ENCODE measurements at regions not wholly inside any gene's neighbourhood (a gene's known extent, or its start where the extent isn't known, plus 50 kb on each side); places are given as distances from the start of the nearest gene placed in this dataset.

DNA sequence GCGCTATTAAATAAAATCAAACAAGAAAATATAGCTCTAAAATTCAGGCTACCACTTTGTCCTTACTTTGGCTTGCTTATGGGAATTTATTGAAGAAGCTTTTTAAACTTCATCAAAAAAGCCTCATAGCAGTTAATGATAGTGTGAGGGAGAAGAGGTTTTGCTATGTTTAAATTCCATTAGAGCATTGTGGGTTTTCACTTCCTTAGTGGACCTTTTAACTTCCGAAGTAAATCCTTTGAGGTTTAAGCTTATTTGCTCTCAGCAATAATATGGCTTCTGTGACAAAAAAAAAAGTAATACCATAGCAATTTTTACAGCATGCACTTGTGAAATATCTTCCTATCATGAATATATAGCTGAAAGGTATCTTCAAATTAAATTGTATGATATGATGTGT, 120.2 kb upstream of the NDST4 start:
- TF ChIP-seq FOSL2 (IDR thresholded peaks at IDR 0.05; ENCODE audit: borderline replicate concordance, low read depth) (no peak), FOXM1 (IDR thresholded peaks at IDR 0.05; ENCODE audit: low read depth) (no peak), POLR2AphosphoS5 (IDR thresholded peaks at IDR 0.05; ENCODE audit: low read depth, low read length) (no peak), GATA2 (CRISPR knock-in tag; IDR thresholded peaks at IDR 0.05) (no peak), CHD2 (IDR thresholded peaks at IDR 0.05; ENCODE audit: low read length, partially characterized antibody) (no peak), SIN3A (IDR thresholded peaks at IDR 0.05; ENCODE audit: borderline replicate concordance, low read depth, low read length) (no peak), TAF1 (IDR thresholded peaks at IDR 0.05; ENCODE audit: borderline replicate concordance, low read depth, low read length) (no peak), TEAD4 (IDR thresholded peaks at IDR 0.05; ENCODE audit: borderline replicate concordance, insufficient read depth) (no peak), NRF1 (IDR thresholded peaks at IDR 0.05; ENCODE audit: low read depth, low read length) (no peak), ELF1 (IDR thresholded peaks at IDR 0.05) (no peak), EP300 (IDR thresholded peaks at IDR 0.05; ENCODE audit: borderline replicate concordance in 1 of 2, low read depth in 1 of 2, low read length in 1 of 2) (no peak), EZH2phosphoT487 (IDR thresholded peaks at IDR 0.05; ENCODE audit: borderline replicate concordance, low read depth) (no peak), RCOR1 (IDR thresholded peaks at IDR 0.05; ENCODE audit: low read length) (no peak), RFX5 (IDR thresholded peaks at IDR 0.05; ENCODE audit: low read length) (no peak), RXRA (IDR thresholded peaks at IDR 0.05; ENCODE audit: borderline replicate concordance, low read depth) (no peak), YY1 (IDR thresholded peaks at IDR 0.05; ENCODE audit: low read depth) (no peak)
- TF ChIP-seq, protein P1, sequence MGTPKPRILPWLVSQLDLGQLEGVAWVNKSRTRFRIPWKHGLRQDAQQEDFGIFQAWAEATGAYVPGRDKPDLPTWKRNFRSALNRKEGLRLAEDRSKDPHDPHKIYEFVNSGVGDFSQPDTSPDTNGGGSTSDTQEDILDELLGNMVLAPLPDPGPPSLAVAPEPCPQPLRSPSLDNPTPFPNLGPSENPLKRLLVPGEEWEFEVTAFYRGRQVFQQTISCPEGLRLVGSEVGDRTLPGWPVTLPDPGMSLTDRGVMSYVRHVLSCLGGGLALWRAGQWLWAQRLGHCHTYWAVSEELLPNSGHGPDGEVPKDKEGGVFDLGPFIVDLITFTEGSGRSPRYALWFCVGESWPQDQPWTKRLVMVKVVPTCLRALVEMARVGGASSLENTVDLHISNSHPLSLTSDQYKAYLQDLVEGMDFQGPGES (IDR thresholded peaks at IDR 0.05; ENCODE audit: low read depth, low read length), result no peak
- TF ChIP-seq, protein P2, sequence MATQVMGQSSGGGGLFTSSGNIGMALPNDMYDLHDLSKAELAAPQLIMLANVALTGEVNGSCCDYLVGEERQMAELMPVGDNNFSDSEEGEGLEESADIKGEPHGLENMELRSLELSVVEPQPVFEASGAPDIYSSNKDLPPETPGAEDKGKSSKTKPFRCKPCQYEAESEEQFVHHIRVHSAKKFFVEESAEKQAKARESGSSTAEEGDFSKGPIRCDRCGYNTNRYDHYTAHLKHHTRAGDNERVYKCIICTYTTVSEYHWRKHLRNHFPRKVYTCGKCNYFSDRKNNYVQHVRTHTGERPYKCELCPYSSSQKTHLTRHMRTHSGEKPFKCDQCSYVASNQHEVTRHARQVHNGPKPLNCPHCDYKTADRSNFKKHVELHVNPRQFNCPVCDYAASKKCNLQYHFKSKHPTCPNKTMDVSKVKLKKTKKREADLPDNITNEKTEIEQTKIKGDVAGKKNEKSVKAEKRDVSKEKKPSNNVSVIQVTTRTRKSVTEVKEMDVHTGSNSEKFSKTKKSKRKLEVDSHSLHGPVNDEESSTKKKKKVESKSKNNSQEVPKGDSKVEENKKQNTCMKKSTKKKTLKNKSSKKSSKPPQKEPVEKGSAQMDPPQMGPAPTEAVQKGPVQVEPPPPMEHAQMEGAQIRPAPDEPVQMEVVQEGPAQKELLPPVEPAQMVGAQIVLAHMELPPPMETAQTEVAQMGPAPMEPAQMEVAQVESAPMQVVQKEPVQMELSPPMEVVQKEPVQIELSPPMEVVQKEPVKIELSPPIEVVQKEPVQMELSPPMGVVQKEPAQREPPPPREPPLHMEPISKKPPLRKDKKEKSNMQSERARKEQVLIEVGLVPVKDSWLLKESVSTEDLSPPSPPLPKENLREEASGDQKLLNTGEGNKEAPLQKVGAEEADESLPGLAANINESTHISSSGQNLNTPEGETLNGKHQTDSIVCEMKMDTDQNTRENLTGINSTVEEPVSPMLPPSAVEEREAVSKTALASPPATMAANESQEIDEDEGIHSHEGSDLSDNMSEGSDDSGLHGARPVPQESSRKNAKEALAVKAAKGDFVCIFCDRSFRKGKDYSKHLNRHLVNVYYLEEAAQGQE (IDR thresholded peaks at IDR 0.05; ENCODE audit: low read depth, low read length), result no peak
- TF ChIP-seq, protein P3, sequence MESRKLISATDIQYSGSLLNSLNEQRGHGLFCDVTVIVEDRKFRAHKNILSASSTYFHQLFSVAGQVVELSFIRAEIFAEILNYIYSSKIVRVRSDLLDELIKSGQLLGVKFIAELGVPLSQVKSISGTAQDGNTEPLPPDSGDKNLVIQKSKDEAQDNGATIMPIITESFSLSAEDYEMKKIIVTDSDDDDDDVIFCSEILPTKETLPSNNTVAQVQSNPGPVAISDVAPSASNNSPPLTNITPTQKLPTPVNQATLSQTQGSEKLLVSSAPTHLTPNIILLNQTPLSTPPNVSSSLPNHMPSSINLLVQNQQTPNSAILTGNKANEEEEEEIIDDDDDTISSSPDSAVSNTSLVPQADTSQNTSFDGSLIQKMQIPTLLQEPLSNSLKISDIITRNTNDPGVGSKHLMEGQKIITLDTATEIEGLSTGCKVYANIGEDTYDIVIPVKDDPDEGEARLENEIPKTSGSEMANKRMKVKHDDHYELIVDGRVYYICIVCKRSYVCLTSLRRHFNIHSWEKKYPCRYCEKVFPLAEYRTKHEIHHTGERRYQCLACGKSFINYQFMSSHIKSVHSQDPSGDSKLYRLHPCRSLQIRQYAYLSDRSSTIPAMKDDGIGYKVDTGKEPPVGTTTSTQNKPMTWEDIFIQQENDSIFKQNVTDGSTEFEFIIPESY (IDR thresholded peaks at IDR 0.05; ENCODE audit: borderline replicate concordance, low read depth), result no peak
- WGBS (ENCODE audit: low lambda C conversion rate), result 79% methylated on average over 2 of the region's 2 CpGs
- Histone ChIP-seq H3K27me3 (ENCODE audit: insufficient read depth) (no peaks in the 10 kb centered on the region), H3F3A (replicated peaks; ENCODE audit: insufficient read depth) (no peaks in the 10 kb centered on the region), H3K4me2 (no peak overlapping the region), H4K20me1 (ENCODE audit: insufficient read depth) (no peaks in the 10 kb centered on the region), H3K79me2 (ENCODE audit: insufficient read depth) (no peaks in the 10 kb centered on the region), H3K9me2 (no peaks in the 10 kb centered on the region), H3K4me1 (ENCODE audit: control insufficient read depth in 1 of 2, insufficient read depth in 2 of 2, low read depth in 1 of 2, low read length in 1 of 2) (peaks cover 0 to 5% of the 10 kb centered on the region in 2 experiments; a peak in 1 of 4 replicates), H3K9me3 (no peaks in the 10 kb centered on the region), H3K9ac (no peak overlapping the region), H3K4me3 (ENCODE audit: low read depth in 2 of 2, low read length in 1 of 2) (no peak overlapping the region), H2AFZ (ENCODE audit: low read depth) (no peak overlapping the region), H3K27ac (ENCODE audit: low read depth in 2 of 2, low read length in 1 of 2) (no peak overlapping the region), H3K36me3 (replicated peaks in 1 of 2; ENCODE audit: control insufficient read depth in 1 of 2, insufficient read depth in 2 of 2, low read length in 1 of 2) (no peaks in the 10 kb centered on the region)
- ChIA-PET CTCF (interaction anchor here (0.6 to 2.6 kb wide), 8 partner anchors 10 to 806 kb away, joined by 3 to 16 read pairs (median 4); no protein-coding TSS in a partner anchor), POLR2A (no interaction called here)
- DNase-seq, result no peak
